HG03108 (cell line): ENCODE measurements at regions not wholly inside any gene's neighbourhood (a gene's known extent, or its start where the extent isn't known, plus 50 kb on each side); places are given as distances from the start of the nearest gene placed in this dataset.

Source experiments
- ATAC-seq: cut with Tn5 transposase; IDR thresholded peaks from one replicate; pipeline ENCODE4 v1.9.1; 2021; ENCODE audit warnings: moderate library complexity; ENCODE audit not compliant: unreplicated experiment

DNA sequence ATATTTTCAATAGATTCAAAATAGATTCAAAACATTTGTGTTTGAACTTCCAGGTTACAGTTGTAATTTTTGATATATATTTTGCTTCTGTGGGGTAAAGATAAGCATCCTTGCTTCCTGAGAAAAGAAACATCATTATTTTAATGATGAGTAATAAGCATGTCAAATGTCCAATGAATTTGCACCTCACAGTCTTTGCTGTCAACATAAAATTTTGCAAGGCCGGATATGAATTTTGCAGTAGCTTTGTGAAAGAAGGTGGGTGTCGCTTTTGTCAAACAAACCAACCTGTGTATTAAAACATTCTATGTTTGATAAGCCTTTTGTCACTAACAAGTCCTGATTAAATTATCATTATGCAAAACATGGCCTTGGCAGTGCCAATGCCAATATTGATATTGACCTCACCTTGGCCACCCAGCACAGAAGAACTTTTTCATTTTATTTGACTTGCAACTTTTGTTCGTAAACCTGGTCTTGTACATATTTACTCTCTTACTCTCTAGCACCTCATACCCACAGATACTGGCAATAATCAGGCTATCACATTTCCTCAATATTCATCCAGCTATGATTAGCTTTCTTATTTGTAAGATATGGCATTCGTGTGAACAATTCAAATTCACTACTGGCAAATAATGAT is 645.0 kb upstream of the KLF4 start:
- ATAC-seq = no peak

DNA sequence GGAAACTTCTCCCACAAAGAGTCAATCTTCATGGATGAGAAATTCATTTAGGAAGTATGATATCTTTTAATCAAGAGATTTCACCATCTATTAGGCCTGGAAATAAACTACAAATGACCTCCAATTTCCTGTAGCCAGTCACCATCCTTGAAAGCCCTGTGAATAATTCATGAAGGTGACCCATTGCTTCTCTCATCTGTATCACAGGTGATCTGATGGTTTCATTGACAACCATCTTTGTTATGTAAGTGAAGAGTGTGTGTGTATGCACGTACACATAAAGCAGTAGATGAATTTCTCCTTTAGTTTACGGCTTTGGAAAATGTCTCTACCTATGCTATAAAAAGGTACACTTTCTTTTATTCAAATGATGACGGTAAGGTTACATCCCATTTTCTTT is 644.1 kb upstream of the KLF4 start:
- ATAC-seq = no peak

DNA sequence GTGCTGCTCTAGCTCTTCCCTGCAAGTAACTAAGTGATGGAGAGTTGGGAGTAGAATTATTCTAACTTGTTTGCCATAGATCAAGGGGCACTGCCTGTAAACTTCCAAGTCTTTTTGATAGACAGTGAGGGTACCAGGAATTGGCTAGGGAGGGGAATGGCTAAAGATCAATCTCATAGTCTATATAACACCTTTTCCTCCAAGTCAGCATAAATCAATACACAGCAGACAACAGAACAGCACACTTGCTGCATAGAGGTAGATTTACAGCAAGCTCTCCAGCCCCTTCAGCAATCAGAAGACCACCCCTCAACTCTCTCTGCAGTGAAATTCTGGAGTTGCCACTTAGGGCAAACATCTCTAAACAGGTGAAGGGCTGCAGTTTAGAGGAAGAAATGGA is 643.5 kb upstream of the KLF4 start:
- no peak for ATAC-seq

DNA sequence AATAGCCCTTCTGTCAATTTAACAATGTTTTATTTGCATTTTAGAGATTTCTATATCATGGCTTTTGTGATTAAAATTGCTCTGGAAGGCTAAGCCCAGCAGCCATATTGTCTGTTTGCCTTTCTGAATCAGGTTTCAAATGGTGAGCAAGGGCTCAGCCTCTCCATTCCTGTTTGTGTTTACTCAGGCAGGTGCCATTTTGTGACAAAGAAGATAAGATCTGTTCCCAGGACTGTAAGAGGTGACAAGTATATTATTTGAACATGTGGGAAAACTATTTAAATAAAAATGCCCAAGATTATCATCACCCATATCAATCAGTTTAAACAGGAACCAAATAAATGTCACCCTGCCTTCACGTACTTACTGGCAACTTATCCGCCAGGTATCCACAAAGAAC is 641.3 kb upstream of the KLF4 start:
- ATAC-seq = no peak

DNA sequence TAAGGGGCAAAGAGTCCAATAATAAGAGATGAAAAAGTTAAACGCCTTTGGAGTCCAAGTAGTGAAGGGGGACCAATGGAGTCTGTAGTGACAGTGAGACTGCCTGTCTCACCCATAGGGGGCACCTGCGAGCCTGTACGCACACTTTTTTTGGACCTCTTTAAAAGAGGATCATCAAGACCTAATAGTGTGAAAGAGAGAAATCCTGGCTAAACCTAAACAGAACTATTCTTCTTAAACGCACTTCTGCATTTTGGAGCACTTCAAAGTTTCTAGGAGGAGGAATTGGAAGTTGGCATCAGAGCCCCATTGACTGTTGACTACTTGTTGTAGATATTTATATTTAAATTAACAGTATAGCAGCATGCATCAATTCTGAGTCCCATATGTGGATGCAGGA is 636.1 kb upstream of the KLF4 start:
- ATAC-seq = no peak

DNA sequence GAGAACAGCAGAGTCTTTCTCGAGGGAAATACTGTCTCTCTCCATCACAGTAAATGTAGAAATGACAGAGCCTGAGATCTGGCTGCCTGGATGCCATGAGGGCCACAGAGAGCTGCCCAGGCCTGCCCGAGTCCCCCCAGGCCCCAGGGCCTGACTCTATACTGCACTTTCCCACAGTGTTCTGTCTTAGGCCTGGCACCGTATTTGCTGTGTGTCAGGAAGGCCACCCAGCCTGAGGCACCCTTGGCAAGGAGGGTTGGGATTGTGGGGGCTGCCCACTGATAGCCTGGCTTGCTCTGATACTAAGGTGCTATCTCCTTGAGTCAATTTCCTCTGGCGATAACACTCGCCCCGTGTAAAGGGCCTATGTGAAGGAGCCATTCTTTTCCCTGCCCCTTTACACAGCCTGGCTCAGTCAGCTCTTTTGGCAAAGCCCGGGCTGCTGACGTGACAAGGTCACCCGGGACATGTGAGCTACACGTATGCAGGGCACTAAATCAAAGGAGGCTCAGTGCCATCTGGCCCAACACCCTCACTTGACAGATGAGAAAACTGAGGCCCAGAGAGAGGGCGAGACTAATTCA is 630.1 kb upstream of the KLF4 start:
- no peak for ATAC-seq

DNA sequence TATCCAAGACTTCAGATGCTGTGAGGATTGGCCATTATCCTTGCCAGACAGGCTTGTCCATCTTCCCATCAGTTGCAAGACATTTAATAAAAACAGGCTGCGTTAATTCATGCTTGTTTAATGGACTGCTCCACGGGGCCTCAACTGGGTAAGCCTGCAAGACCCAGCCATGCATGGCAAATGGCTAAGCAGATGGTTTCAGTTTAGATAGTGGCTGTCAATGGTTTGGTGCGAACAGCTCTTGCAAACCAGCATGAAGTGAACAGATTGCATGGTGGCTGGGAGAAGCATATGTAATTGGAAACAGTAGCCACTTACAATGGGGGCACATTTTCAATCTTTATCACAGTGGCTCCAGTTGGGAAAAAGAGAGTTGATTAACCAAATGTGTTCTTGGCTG is 628.2 kb upstream of the KLF4 start:
- no peak for ATAC-seq

DNA sequence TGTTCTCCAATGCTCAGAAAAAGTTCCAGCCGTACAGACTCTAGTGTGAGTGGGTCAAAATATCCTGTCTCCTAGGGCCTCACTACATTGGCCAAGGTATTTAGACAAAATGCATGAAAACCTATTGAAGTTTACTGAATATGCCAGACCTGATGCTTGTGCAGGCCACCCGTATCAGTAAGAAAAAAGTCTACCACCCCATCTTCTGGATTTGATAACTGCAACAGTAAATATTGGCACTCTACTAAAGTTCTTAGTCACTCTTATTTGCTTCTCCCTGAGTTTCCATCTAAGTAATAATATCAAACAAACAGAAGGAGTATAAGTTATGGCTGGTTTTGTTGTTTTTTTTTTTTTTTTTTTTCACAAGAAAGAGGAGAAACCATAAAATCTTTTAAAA is 627.7 kb upstream of the KLF4 start:
- no peak for ATAC-seq

DNA sequence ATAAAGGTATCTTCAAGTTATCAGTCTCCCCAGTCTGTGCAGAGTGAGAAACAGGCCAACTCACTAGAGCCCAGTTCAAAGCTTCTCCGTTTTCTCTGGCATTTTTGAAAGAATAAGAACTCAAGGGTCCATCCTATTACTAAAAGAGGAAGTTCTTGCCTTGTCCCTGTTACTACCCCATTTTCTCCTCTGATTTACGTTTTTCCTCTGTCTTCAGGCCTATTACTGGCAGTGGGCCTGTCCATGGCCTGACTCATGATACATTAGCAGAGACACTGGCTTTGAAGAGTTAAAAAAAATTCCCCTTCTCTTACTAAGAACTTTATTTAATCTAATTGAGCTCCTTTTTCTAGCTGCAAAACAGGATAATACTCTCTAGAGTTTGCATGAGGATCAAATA is 624.0 kb upstream of the KLF4 start:
- no peak for ATAC-seq

DNA sequence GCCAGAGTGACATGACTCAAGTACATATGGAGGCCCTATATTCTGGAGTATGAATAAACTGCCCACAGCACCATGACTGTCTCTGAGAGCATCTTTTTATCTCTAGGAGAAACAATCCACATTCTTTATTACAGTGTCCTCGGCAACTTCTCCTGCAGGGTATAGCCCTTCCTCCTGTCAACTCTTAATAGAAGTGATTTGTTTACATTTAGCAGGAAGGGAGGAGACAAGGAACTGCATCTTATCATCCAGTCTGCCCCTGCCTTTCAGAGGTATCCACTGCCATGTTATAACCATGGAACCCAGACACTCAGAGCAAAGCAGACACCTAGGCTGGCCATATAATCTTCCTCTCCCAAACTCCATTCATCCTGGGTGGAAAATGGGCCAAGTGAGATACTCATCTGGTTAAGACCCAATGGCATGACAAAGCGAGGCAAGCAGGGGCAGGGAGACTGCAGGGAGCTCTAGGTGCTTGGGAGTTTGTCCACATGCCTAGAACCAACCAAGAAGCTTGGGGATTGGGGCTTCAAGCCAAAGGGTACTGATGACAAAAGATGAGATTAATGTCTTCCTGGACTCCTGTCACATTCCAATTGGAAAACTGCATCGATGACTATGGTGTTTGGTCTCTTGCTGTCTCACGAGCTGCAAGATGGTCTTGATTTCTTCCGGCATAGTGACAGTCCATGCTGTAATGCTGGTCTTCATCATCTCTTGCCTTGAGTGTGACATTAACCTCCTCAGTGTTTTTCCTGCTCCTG is 620.5 kb upstream of the KLF4 start:
- no peak for ATAC-seq

DNA sequence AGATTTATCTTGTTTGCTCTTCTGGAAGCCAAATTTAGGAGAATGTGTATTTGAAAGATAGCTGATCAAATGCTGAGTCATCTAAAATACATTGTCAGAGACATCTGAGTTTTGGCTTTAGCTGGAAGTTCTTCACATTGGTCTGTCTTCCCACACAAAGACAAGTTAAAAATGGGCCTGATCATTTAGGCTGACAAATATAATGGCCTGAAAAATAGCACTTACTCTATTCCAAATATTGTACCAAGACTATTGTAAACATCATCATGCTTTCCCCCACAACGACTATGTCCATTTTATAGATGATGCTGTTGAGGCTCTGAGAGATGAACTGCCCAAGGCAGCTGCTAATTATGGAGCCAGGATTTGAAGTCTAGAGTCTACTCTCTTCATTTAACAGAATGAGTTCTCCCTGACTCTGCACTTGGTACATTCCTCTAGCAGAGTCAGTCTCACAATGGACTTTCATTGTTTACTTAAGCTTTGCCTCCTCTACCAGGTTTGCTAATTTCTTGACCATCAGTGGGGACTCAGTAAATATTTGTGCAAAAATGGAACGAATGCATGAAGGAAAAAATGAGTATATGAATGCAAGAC is 619.4 kb upstream of the KLF4 start:
- ATAC-seq = no peak

DNA sequence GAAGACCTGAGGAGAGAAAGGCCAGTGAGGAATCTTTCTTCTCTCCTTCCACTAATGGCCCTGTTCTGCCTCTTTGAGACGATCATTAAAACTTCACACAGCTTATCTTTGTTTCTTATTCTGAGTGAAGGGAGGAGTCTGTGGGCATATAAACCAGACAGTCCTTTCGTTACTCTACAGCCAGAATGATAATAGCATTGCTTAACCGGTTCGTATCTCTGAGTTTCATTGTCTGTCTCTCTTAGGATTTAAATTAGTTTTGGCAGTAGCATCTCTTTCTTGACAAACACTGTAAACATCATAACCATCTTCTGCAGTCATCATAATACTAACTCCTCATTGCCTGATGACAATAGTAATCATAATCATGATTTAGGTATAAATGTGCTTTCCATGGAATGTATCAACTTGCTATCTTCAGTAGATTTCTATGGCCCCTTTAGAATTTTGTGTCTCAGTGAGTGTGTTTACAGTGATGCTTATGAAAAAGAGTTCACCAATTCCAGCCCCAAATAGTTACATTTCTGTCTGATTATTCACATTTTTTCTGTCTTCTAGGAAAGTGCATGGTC is 618.8 kb upstream of the KLF4 start:
- ATAC-seq = no peak

DNA sequence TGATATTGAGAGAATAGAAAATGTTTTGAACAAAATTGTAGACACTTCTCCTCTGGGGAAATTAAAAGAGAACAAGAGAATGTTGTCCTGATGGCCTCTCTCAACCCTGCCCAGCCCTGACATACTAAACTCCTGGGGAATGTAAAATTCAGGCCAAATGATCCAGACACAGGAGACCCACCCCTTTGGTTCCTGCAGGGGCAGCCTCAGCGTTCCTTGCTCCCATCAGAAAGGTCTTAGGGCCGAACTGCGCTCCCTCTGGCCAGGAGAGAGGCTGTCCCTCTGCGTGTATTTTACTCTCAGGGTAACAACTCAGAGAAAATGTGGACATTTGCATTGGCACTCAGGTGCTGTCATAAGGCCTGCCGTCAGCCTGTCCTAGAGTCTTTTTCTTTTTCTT is 616.3 kb upstream of the KLF4 start:
- no peak for ATAC-seq

DNA sequence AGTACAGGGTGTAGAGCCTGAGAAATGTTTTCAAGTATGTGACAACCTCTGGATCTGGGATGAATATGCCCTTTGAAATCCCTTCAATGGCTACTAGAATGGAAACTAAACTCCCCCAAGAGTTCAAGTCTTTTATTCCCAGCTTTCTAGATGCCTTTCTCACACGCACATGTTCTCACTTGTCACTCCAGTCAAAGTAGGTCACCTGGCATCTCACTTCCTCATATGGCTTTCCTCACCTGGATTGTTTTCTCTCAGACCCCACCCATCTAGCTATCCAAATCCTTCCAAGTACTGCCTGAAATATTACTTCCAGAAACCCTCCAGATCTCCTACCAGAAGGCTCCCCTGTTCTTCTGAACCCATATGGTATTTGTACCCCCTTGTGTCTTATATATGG is 615.4 kb upstream of the KLF4 start:
- ATAC-seq = no peak

DNA sequence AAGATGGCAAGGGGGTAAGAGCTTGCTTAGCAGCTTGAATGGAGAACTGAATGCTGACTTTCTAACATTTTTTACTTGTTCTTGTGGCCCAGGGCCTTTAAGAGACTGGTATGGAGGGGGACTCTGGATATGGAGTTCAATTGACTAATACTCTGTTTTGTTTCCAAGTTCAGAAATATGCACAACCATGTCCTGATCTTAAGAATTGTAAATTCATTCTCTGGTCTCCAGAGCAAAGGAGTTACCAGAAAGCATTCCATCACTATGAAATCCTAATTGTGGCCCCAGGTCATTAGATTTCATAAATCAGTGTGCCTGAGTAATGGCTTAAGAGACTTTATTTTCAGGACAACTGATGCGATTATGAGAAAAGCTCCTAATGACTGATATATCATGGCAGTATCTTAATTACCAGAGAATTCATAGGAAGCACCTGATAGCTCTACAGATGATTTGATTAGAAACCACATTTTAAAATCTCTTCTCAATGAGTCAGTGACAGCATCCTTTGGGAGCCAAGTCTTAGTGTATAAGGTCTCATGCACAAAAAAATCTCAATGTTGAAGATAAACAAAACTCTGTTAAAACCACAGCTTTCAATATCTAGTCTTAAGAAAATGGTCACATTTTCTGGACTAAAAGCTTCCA is 613.6 kb upstream of the KLF4 start:
- ATAC-seq = no peak

DNA sequence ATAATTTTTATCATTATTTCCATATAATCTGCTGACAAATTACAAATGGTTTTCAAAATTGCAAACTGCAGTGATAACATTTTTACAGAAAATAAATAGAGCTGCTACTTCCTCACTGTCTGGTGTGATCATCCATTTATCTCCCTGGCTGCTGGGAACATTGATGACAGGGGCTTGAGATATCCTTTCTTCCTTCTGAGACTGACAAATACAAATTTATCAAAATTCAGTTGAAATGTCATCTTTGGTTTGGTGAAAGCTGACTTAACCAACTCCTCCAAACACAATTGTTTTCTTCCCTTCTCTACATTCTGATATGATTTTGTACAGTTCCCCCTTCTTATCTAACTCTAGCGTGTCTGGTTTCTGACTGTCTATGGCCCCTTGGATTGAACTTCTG is 611.8 kb upstream of the KLF4 start:
- no peak for ATAC-seq

DNA sequence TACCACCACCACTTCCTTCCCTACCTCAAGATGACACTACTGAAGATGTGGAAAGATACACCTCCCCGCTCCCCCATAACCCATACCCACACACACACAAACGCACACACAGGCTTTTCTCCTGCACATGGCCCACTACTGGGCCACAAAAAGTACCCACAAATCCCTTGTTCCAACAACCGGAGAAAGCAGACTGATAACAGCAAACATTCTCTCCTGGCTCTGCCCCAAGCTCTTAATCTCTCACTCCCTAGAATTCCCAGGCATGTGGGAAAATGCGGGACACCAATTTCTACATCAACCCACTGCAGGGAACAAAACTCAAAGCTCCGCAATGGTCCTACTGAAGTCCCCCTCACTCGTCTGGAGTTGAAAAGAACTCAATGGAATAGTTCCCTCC is 611.0 kb upstream of the KLF4 start:
- ATAC-seq = no peak

DNA sequence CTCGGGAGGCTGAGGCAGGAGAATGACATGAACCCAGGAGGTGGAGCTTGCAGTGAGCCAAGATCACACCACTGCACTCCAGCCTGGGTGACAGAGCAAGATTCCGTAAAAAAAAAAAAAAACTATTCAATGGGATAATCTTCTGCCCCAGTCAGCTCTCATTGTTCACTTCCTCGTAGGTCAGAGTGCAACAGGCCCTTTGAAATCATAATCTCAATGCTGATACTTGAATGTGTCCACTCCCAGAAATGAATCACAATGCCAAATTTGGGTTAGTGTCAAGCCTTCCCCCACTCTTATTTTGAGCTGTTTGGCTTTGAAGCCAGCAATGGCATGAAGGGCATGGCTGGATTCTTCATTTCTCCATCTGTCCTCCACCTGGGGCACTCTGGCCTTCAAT is 610.3 kb upstream of the KLF4 start:
- no peak for ATAC-seq

DNA sequence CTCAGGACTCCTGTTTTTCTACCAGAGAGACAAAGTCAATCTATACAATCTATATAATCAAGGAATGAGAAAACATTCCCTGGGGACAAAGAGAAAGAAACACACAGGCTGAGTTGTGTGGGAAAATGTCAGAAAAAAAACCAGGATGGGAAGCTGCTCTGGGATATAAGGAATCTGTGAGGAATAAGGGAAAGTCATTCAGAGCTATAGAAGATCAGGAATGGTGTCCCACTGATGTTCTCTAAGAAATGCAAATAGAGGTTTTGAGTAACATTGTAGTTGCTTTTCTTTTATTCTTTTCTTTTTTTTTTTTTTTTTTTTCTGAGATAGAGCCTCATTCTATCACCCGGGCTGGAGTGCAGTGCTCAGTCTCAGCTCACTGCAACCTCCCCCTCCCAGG is 605.9 kb upstream of the KLF4 start:
- no peak for ATAC-seq

DNA sequence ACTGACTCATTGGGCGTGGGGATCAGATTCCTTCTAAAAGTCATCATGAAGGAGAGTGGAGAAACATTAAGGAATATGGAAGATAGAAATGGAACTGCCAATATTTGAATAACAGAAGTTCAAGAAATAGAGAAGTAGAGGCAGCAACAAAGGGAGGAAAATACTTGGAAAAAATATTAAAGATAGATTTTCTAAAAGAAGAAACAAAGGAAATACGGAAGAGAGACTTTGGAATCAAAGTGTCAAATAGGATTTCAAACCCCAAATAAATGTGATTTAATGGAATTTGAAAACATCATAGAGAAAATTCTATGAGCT is 605.1 kb upstream of the KLF4 start:
- ATAC-seq = no peak
